GM12864 (cell line): ENCODE measurements at regions not wholly inside any gene's neighbourhood (a gene's known extent, or its start where the extent isn't known, plus 50 kb on each side); places are given as distances from the start of the nearest gene placed in this dataset.

Experiments used
- DNase-seq: peaks from one replicate; pipeline ENCODE4 v3.0.0-alpha.2; 2011; ENCODE audit warnings: low read depth
- H3K4me3 ChIP-seq: 2 replicates; pipeline ENCODE4 v1.5.1; 2011; ENCODE audit warnings: mild to moderate bottlenecking, low read depth, low read length, control low read depth
- CTCF ChIP-seq: IDR thresholded peaks from 2 replicates; pipeline ENCODE4 v1.5.1; 2011; ENCODE audit warnings: low read depth, mild to moderate bottlenecking, moderate library complexity, low read length, control low read depth, inconsistent platforms; ENCODE audit errors: missing control alignments

GRCh38 chr2:120963997-120964705 is 228.5 kb downstream of the GLI2 start:
- TF ChIP-seq CTCF = no peak
- no peak overlapping the region for H3K4me3 ChIP-seq
- DNase-seq = no peak

GRCh38 chr2:120964819-120965218 is 229.2 kb downstream of the GLI2 start:
- H3K4me3 ChIP-seq = no peak overlapping the region
- DNase-seq = no peak
- no peak for TF ChIP-seq CTCF

GRCh38 chr2:120966510-120967254 is 231.0 kb downstream of the GLI2 start:
- no peak for TF ChIP-seq CTCF
- no peak overlapping the region for H3K4me3 ChIP-seq
- DNase-seq = no peak

- no peak overlapping the region for H3K4me3 ChIP-seq
- no peak for DNase-seq
- TF ChIP-seq CTCF = no peak
Observed at GRCh38 chr2:120968307-120969015, 232.8 kb downstream of the GLI2 start.

GRCh38 chr2:120969613-120970355 is 234.1 kb downstream of the GLI2 start:
- TF ChIP-seq CTCF = no peak
- no peak for DNase-seq
- H3K4me3 ChIP-seq = no peak overlapping the region

GRCh38 chr2:120971866-120972265 is 236.2 kb downstream of the GLI2 start:
- no peak for DNase-seq
- no peak for TF ChIP-seq CTCF
- no peak overlapping the region for H3K4me3 ChIP-seq
